ENCODE measurements at regions not wholly inside any gene's neighbourhood (a gene's known extent, or its start where the extent isn't known, plus 50 kb on each side); places are given as distances from the start of the nearest gene placed in this dataset.

DNA sequence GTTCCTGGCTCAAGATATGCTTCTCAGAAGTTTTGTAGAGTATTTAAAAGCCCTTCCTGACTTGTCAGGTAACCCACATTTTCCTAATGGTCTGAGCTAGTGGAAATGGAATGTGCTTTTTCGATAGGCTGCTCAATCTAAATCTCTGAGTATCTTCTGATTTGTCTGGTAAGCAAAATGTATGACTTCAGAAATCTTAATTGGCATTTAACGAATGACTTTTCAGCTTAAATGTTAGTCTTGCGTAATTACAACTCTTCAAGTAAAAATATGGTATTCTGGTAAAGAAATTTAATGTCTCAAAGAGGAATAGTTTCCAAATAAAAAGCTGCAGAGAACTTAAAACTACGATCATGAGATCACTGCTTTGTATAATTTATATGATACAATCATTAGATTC is 379.1 kb downstream of the ANKRD50 start:
- no peak for DNase-seq (ENCODE audit: extremely low spot score)
- Histone ChIP-seq H3K36me3 (ENCODE audit: insufficient read depth) (no peaks in the 10 kb centered on the region), H3K27ac (ENCODE audit: low read depth) (no peak overlapping the region), H3K4me3 (ENCODE audit: low read depth, low read length) (no peak overlapping the region), H3K4me1 (ENCODE audit: insufficient read depth) (no peaks in the 10 kb centered on the region)
- 58% methylated on average over 4 of the region's 4 CpGs for WGBS

GRCh38 chr4:124334119-124334518 is 378.4 kb downstream of the ANKRD50 start:
- no peaks in the 10 kb centered on the region for H3K4me1 ChIP-seq (ENCODE audit: insufficient read depth)
- no peak for DNase-seq (ENCODE audit: extremely low spot score)
- no peak overlapping the region for H3K4me3 ChIP-seq (ENCODE audit: low read depth, low read length)
- H3K27ac ChIP-seq (ENCODE audit: low read depth): no peak overlapping the region
- 4% methylated on average over 3 of the region's 3 CpGs for WGBS
- H3K36me3 ChIP-seq (ENCODE audit: insufficient read depth): no peaks in the 10 kb centered on the region

DNA sequence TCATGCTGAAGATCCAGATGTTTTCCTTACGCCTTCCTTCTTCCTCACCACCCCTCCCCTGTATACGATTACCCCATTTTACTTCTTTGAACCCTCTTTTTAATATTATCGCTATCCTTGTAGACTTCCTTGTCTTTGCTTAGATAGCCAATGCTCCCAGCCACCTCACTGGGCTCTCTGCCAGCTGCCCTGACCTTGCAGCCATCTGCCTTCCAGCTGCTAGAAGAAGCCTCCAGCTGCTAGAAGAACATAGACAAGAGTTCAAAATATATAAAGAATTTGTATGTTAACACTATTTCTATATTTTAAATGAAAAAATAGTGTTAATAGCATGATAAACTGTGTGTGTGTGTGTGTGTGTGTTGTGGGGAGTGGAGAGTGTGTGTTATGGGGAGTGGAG is 374.7 kb downstream of the ANKRD50 start:
- H3K36me3 ChIP-seq (ENCODE audit: insufficient read depth): no peaks in the 10 kb centered on the region
- H3K27ac ChIP-seq (ENCODE audit: low read depth): no peak overlapping the region
- DNase-seq (ENCODE audit: extremely low spot score): no peak
- no peak overlapping the region for H3K4me3 ChIP-seq (ENCODE audit: low read depth, low read length)
- WGBS: 63% methylated on average over 3 of the region's 3 CpGs
- H3K4me1 ChIP-seq (ENCODE audit: insufficient read depth): no peaks in the 10 kb centered on the region

DNA sequence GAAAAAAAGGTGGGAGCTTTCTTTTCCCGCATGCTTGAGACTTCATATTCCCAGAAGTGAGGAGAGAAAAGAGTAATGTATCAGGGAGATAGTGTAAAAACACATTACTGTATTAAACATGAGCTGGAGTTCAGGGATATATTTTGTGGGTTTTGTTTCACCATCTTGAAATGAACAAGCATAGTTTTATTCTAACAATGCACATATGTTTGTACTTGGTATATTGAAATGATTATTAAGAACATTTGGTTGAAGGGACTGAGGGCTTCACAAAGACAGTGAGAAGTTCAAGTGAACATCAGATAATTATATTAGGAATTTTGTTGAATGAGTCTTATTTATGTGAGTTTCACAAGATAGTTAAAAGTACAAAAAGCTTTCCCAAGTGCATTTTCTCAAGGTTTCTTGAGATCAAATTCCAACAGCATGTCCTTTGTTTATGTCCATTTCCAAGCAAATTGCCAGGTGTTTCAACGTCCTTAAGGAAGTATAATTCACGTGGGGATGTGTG is 368.8 kb downstream of the ANKRD50 start:
- Histone ChIP-seq H3K4me1 (ENCODE audit: insufficient read depth) (no peaks in the 10 kb centered on the region), H3K27ac (ENCODE audit: low read depth) (no peak overlapping the region), H3K4me3 (ENCODE audit: low read depth, low read length) (no peak overlapping the region), H3K36me3 (ENCODE audit: insufficient read depth) (no peaks in the 10 kb centered on the region)
- 60% methylated on average over 3 of the region's 3 CpGs for WGBS
- DNase-seq (ENCODE audit: extremely low spot score): no peak

- no peak for DNase-seq (ENCODE audit: extremely low spot score)
- H3K27ac ChIP-seq (ENCODE audit: low read depth): no peak overlapping the region
- H3K36me3 ChIP-seq (ENCODE audit: insufficient read depth): no peaks in the 10 kb centered on the region
- 85% methylated on average over 3 of the region's 3 CpGs for WGBS
- H3K4me3 ChIP-seq (ENCODE audit: low read depth, low read length): no peak overlapping the region
- H3K4me1 ChIP-seq (ENCODE audit: insufficient read depth): no peaks in the 10 kb centered on the region
Measured at GRCh38 chr4:124372916-124373315, 339.6 kb downstream of the ANKRD50 start.

- WGBS: 27% methylated on average over 4 of the region's 4 CpGs
- DNase-seq (ENCODE audit: extremely low spot score): no peak
- no peak overlapping the region for H3K27ac ChIP-seq (ENCODE audit: low read depth)
Measured at GRCh38 chr4:124386163-124386562, 326.4 kb downstream of the ANKRD50 start.

GRCh38 chr4:124386648-124387047 is 325.9 kb downstream of the ANKRD50 start:
- Histone ChIP-seq H3K4me3 (ENCODE audit: low read depth, low read length) (no peak overlapping the region), H3K27ac (ENCODE audit: low read depth) (no peak overlapping the region), H3K4me1 (ENCODE audit: insufficient read depth) (no peaks in the 10 kb centered on the region), H3K36me3 (ENCODE audit: insufficient read depth) (no peaks in the 10 kb centered on the region)
- DNase-seq (ENCODE audit: extremely low spot score): no peak
- WGBS: 59% methylated on average over 6 of the region's 6 CpGs

More at GRCh38 chr4:124386163-124386562, 326.4 kb downstream of the ANKRD50 start:
- Histone ChIP-seq H3K4me1 (ENCODE audit: insufficient read depth) (no peaks in the 10 kb centered on the region), H3K36me3 (ENCODE audit: insufficient read depth) (no peaks in the 10 kb centered on the region), H3K4me3 (ENCODE audit: low read depth, low read length) (no peak overlapping the region)

DNA sequence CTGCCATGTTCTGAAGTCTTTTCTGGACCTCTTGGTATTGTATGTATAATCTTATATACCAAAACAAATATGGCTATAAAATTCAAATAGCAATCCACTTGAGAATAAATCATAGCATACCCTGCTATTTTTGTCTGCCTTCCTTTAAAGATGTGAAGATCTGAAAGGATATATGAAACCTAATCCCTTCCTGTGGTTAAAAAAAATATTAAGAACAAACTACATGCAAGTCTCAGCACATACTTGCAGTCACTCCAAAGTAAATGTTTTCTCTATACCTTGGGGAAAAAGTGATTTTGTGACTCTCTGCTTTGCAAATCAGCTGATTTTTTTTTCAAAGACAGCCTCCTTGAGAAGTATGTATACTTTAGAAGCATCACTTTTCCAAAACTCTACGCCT is 322.9 kb downstream of the ANKRD50 start:
- WGBS: 85% methylated on average over 1 of the region's 1 CpG
- Histone ChIP-seq H3K4me3 (ENCODE audit: low read depth, low read length) (no peak overlapping the region), H3K36me3 (ENCODE audit: insufficient read depth) (no peaks in the 10 kb centered on the region), H3K4me1 (ENCODE audit: insufficient read depth) (no peaks in the 10 kb centered on the region), H3K27ac (ENCODE audit: low read depth) (no peak overlapping the region)
- no peak for DNase-seq (ENCODE audit: extremely low spot score)

GRCh38 chr4:124390861-124391260 is 321.7 kb downstream of the ANKRD50 start:
- no peaks in the 10 kb centered on the region for H3K4me1 ChIP-seq (ENCODE audit: insufficient read depth)
- H3K36me3 ChIP-seq (ENCODE audit: insufficient read depth): no peaks in the 10 kb centered on the region
- no peak for DNase-seq (ENCODE audit: extremely low spot score)
- no peak overlapping the region for H3K4me3 ChIP-seq (ENCODE audit: low read depth, low read length)
- H3K27ac ChIP-seq (ENCODE audit: low read depth): no peak overlapping the region
- WGBS: 81% methylated on average over 4 of the region's 4 CpGs

DNA sequence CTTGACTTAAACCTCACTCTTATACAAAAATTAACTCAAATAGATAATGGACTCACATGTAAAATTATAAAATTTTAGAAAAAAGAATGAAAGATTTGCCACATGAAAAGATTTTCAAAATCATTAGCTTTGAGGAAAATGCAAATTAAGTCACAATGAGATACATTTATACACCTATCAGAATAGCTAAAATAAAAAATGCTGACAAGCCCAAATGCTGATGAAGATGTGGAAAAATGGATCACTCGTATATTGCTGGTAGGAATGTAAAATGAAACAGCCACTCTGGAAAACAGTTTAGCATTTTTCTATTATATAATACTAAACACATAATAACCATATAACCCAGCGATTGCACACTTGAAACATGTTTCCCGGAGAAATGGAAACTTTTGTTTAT is 316.2 kb downstream of the ANKRD50 start:
- H3K4me1 ChIP-seq (ENCODE audit: insufficient read depth): no peaks in the 10 kb centered on the region
- 94% methylated on average over 3 of the region's 3 CpGs for WGBS
- no peaks in the 10 kb centered on the region for H3K36me3 ChIP-seq (ENCODE audit: insufficient read depth)
- no peak overlapping the region for H3K4me3 ChIP-seq (ENCODE audit: low read depth, low read length)
- H3K27ac ChIP-seq (ENCODE audit: low read depth): no peak overlapping the region
- DNase-seq (ENCODE audit: extremely low spot score): no peak

- H3K27ac ChIP-seq (ENCODE audit: low read depth): no peak overlapping the region
- no peak for DNase-seq (ENCODE audit: extremely low spot score)
- no peaks in the 10 kb centered on the region for H3K4me1 ChIP-seq (ENCODE audit: insufficient read depth)
- H3K36me3 ChIP-seq (ENCODE audit: insufficient read depth): no peaks in the 10 kb centered on the region
- 81% methylated on average over 3 of the region's 3 CpGs for WGBS
- no peak overlapping the region for H3K4me3 ChIP-seq (ENCODE audit: low read depth, low read length)
Measured at GRCh38 chr4:124401606-124402005, 310.9 kb downstream of the ANKRD50 start.

DNA sequence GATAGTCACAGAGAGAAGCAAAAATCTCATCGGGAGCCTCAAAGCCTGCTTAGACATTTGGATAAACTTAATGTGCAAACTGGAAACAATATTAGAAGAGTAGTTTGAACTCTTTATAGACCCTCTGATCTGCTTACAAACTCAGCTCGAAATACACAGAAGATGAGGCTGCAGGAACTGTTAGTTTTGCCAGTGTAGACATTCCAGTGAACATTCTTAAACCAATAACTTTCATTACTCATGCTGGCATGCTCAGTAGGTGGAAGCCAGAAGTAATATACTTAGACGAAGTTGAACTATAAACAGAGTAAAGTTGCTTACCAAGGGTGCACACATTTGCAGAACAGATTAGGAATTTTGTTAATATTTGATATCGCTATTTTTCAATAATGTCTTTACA is 303.5 kb downstream of the ANKRD50 start:
- H3K27ac ChIP-seq (ENCODE audit: low read depth): no peak overlapping the region
- H3K36me3 ChIP-seq (ENCODE audit: insufficient read depth): no peaks in the 10 kb centered on the region
- DNase-seq (ENCODE audit: extremely low spot score): no peak
- H3K4me1 ChIP-seq (ENCODE audit: insufficient read depth): no peaks in the 10 kb centered on the region
- WGBS: 42% methylated on average over 4 of the region's 4 CpGs
- no peak overlapping the region for H3K4me3 ChIP-seq (ENCODE audit: low read depth, low read length)

DNA sequence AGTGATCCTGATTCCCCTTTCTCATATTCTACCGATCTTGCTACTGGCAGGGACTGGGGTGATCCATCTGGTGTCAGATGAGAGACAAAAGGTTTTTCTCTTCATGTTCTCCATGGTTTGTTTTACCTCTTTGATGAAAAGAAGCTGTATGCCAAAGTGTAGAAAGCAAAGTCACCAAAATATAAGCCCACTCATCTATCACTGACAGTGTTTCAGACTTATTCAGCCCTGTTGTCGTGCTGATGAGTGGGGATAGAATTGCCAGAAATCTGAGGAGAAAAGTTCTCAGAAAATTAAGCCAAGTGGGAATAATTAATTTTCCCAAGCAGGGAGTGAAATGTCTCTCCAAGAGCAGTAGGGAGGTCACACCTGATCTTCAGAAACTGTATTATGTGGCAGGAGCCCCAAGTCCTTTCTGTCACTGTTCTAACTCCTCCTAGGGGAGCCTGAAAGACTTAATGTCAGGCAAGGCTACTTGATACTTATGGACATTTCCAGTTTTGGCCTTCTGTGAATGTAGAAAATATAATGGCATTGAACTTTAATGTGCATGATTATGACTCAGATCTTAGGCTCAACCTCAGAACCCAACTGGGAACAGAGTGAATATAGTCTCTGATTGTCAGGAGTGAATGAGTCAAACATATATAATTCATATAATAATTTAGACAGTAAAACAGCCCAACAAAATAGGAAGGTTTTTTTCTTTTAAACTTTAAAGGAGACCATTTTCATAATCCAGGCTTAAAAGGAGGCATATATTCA is 298.1 kb downstream of the ANKRD50 start:
- Histone ChIP-seq H3K4me3 (ENCODE audit: low read depth, low read length) (no peak overlapping the region), H3K36me3 (ENCODE audit: insufficient read depth) (no peaks in the 10 kb centered on the region), H3K27ac (ENCODE audit: low read depth) (no peak overlapping the region), H3K4me1 (ENCODE audit: insufficient read depth) (no peaks in the 10 kb centered on the region)
- no peak for DNase-seq (ENCODE audit: extremely low spot score)
- 88% methylated on average over 2 of the region's 2 CpGs for WGBS

- no peak overlapping the region for H3K27ac ChIP-seq (ENCODE audit: low read depth)
- no peak overlapping the region for H3K4me3 ChIP-seq (ENCODE audit: low read depth, low read length)
- no peaks in the 10 kb centered on the region for H3K36me3 ChIP-seq (ENCODE audit: insufficient read depth)
- no peak for DNase-seq (ENCODE audit: extremely low spot score)
- H3K4me1 ChIP-seq (ENCODE audit: insufficient read depth): no peaks in the 10 kb centered on the region
- 46% methylated on average over 6 of the region's 6 CpGs for WGBS
Measured at GRCh38 chr4:124415146-124415545, 297.4 kb downstream of the ANKRD50 start.
